WTC11 (cell line): ENCODE measurements at regions not wholly inside any gene's neighbourhood (a gene's known extent, or its start where the extent isn't known, plus 50 kb on each side); places are given as distances from the start of the nearest gene placed in this dataset.

ENCODE experiments used
- CREB1 ChIP-seq: sonication (generic); formaldehyde crosslinking; IDR thresholded peaks from 2 replicates; pipeline ENCODE4 v1.8.0; 2023; ENCODE audit warnings: mild to moderate bottlenecking, missing genetic modification reagents
- GABPB1 ChIP-seq: sonication (generic); formaldehyde crosslinking; IDR thresholded peaks from 2 replicates; pipeline ENCODE4 v1.8.1; 2023; ENCODE audit warnings: mild to moderate bottlenecking, missing genetic modification reagents
- JUN ChIP-seq: sonication (generic); formaldehyde crosslinking; IDR thresholded peaks from 2 replicates; pipeline ENCODE4 v1.8.0; 2023; ENCODE audit warnings: mild to moderate bottlenecking, missing genetic modification reagents
- MYBL2 ChIP-seq: sonication (generic); formaldehyde crosslinking; IDR thresholded peaks from 2 replicates; pipeline ENCODE4 v1.8.1; 2023; ENCODE audit warnings: mild to moderate bottlenecking, moderate library complexity, missing genetic modification reagents
- SMAD3 ChIP-seq: sonication (generic); formaldehyde crosslinking; IDR thresholded peaks from 2 replicates; pipeline ENCODE4 v1.8.0; 2022; ENCODE audit warnings: missing genetic modification reagents, mild to moderate bottlenecking, borderline replicate concordance
- ZNF671 ChIP-seq: fragments of 250-450 bp; sonication (Bioruptor Pico); IDR thresholded peaks from 2 replicates; pipeline ENCODE4 v1.8.0; 2021; ENCODE audit warnings: mild to moderate bottlenecking
- TF ChIP-seq, protein P1 (sequence below): fragments of 200-600 bp; IDR thresholded peaks from 2 replicates; pipeline ENCODE4 v1.8.0; 2022; ENCODE audit warnings: antibody characterized with exemption
- TF ChIP-seq, protein P2 (sequence below): sonication (generic); formaldehyde crosslinking; IDR thresholded peaks from 2 replicates; pipeline ENCODE4 v1.8.0; 2022; ENCODE audit warnings: mild to moderate bottlenecking, missing genetic modification reagents

DNA sequence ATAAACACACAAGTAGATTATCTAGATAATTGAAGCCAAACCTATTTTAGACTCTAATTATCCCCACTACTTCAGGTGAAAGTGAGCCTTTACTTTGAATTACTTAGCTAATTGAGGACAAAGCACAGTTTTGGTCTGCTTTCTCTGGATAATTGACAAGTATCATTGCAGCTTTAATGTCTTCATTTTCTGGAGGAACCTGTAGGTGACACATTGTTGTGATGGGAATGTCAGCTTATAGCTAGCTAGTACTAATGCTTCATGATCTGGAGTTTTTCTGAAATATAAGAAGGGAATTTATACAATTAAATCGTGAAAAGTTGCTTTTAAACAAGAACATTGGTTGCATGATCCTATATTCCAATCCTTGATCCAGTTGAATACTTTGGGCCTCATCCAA is 319.3 kb upstream of the CITED2 start:
- TF ChIP-seq CREB1 (CRISPR knock-in tag) (no peak), JUN (CRISPR knock-in tag) (no peak), ZNF671 (CRISPR knock-in tag) (no peak), MYBL2 (CRISPR knock-in tag) (no peak), SMAD3 (no peak), GABPB1 (CRISPR knock-in tag) (no peak)
- TF ChIP-seq, protein P1, sequence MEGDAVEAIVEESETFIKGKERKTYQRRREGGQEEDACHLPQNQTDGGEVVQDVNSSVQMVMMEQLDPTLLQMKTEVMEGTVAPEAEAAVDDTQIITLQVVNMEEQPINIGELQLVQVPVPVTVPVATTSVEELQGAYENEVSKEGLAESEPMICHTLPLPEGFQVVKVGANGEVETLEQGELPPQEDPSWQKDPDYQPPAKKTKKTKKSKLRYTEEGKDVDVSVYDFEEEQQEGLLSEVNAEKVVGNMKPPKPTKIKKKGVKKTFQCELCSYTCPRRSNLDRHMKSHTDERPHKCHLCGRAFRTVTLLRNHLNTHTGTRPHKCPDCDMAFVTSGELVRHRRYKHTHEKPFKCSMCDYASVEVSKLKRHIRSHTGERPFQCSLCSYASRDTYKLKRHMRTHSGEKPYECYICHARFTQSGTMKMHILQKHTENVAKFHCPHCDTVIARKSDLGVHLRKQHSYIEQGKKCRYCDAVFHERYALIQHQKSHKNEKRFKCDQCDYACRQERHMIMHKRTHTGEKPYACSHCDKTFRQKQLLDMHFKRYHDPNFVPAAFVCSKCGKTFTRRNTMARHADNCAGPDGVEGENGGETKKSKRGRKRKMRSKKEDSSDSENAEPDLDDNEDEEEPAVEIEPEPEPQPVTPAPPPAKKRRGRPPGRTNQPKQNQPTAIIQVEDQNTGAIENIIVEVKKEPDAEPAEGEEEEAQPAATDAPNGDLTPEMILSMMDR, result no peak
- TF ChIP-seq, protein P2, sequence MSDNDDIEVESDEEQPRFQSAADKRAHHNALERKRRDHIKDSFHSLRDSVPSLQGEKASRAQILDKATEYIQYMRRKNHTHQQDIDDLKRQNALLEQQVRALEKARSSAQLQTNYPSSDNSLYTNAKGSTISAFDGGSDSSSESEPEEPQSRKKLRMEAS (CRISPR knock-in tag), result no peak
